ENCODE measurements at regions not wholly inside any gene's neighbourhood (a gene's known extent, or its start where the extent isn't known, plus 50 kb on each side); places are given as distances from the start of the nearest gene placed in this dataset.

DNA sequence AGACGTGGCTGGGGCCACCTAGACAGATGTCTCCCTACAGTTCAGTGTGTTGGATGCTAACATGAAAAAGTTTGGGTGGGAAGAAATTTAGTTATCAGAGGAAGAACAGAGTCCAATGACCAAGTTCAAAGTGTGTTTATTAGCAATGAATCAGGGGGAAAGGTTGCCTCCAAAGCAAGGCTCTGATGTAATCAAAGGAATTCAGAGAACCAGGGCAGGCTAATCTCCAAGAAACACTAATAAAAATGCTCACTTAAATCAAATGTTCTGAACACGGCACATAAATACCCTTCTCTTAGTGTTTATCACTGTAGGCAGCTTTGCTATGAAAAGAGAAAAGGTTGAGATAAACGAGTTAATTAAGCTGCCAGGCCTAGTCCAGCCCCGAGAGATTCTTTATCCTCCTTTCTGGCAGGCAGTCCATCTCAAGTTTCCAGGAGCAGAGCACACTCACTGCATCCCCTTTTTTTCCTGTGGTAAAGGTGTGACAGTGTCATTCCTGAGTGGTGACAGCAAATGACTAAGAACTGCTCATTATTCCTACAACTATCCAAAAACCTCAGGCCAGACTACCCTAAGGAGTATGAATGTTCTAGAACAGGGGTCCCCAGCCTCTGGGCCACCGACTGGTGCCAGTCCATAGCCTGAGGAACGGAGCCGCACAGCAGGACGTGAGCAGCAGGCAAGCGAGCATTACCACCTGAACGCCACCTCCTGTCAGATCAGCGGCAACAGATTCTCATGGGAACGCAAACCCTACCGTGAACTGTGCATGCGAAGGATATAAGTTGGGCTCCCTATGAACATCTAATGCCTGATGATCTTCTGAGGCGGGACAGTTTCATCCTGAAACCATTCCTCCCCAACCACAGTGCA is 66.9 kb upstream of the FHIP2A start:
- no peaks in the 10 kb centered on the region for H3K27me3 ChIP-seq
- no peaks in the 10 kb centered on the region for H3K36me3 ChIP-seq
- no peak for DNase-seq
- H3K4me3 ChIP-seq (ENCODE audit: low read depth, low read length) = no peak overlapping the region
- H3K9me3 ChIP-seq = no peaks in the 10 kb centered on the region
- H3K4me1 ChIP-seq = no peaks in the 10 kb centered on the region
- TF ChIP-seq, protein P1, sequence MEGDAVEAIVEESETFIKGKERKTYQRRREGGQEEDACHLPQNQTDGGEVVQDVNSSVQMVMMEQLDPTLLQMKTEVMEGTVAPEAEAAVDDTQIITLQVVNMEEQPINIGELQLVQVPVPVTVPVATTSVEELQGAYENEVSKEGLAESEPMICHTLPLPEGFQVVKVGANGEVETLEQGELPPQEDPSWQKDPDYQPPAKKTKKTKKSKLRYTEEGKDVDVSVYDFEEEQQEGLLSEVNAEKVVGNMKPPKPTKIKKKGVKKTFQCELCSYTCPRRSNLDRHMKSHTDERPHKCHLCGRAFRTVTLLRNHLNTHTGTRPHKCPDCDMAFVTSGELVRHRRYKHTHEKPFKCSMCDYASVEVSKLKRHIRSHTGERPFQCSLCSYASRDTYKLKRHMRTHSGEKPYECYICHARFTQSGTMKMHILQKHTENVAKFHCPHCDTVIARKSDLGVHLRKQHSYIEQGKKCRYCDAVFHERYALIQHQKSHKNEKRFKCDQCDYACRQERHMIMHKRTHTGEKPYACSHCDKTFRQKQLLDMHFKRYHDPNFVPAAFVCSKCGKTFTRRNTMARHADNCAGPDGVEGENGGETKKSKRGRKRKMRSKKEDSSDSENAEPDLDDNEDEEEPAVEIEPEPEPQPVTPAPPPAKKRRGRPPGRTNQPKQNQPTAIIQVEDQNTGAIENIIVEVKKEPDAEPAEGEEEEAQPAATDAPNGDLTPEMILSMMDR (IDR thresholded peaks at IDR 0.05; ENCODE audit: low read depth, low read length) = no peak

GRCh38 chr10:114755537-114755936 is 66.0 kb upstream of the FHIP2A start:
- no peak for DNase-seq
- Histone ChIP-seq H3K4me1 (0 out of 2 replicates have a peak, but pooled peaks cover under 1% of the 10 kb centered on the region), H3K4me3 (ENCODE audit: low read depth, low read length) (no peak overlapping the region), H3K36me3 (no peaks in the 10 kb centered on the region), H3K27me3 (no peaks in the 10 kb centered on the region), H3K9me3 (no peaks in the 10 kb centered on the region)
- TF ChIP-seq, protein P1 (IDR thresholded peaks at IDR 0.05; ENCODE audit: low read depth, low read length) = no peak

- TF ChIP-seq, protein P1 (IDR thresholded peaks at IDR 0.05; ENCODE audit: low read depth, low read length) = no peak
- Histone ChIP-seq H3K4me3 (ENCODE audit: low read depth, low read length) (no peak overlapping the region), H3K27me3 (no peaks in the 10 kb centered on the region), H3K4me1 (0 out of 2 replicates have a peak, but pooled peaks cover 5% of the 10 kb centered on the region), H3K9me3 (no peaks in the 10 kb centered on the region), H3K36me3 (no peaks in the 10 kb centered on the region)
- DNase-seq = no peak
Observed at GRCh38 chr10:114758331-114758730, 63.2 kb upstream of the FHIP2A start.

GRCh38 chr10:114761205-114762193 is 60.1 kb upstream of the FHIP2A start:
- TF ChIP-seq, protein P1 (IDR thresholded peaks at IDR 0.05; ENCODE audit: low read depth, low read length) = no peak
- DNase-seq = no peak
- no peak overlapping the region for H3K4me3 ChIP-seq (ENCODE audit: low read depth, low read length)
- H3K9me3 ChIP-seq = no peaks in the 10 kb centered on the region
- 0 out of 2 replicates have a peak, but pooled peaks cover 5% of the 10 kb centered on the region for H3K4me1 ChIP-seq
- no peaks in the 10 kb centered on the region for H3K27me3 ChIP-seq
- H3K36me3 ChIP-seq = no peaks in the 10 kb centered on the region

DNA sequence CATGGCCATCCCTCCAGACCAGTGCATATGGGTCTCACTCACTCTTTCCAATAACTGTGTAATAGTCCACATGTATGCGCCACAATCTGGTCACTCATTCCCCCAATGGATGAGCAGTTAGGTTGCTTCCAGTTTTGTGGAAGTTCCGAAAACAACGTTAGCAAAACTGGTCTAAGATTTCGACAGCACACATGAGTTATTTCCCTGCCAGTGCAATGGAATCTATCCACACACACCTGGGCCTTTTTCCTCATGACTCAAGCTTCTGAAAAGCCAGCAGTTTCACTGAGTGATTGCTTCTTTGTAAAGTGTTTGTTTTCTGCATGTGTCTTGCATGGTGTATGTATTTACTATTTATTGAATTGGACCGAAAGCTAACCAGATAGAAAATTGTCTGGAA is 58.8 kb upstream of the FHIP2A start:
- H3K4me1 ChIP-seq = 0 out of 2 replicates have a peak, but pooled peaks cover 5% of the 10 kb centered on the region
- no peaks in the 10 kb centered on the region for H3K27me3 ChIP-seq
- H3K4me3 ChIP-seq (ENCODE audit: low read depth, low read length) = no peak overlapping the region
- no peaks in the 10 kb centered on the region for H3K36me3 ChIP-seq
- no peaks in the 10 kb centered on the region for H3K9me3 ChIP-seq
- no peak for DNase-seq
- TF ChIP-seq, protein P1 (IDR thresholded peaks at IDR 0.05; ENCODE audit: low read depth, low read length) = no peak
